Mesenteric fat pad (tissue), 1 donor: ENCODE measurements at regions not wholly inside any gene's neighbourhood (a gene's known extent, or its start where the extent isn't known, plus 50 kb on each side); places are given as distances from the start of the nearest gene placed in this dataset.

Experiments used
- DNase-seq: peaks from one replicate; pipeline ENCODE4 v3.0.0-alpha.2; 2020; ENCODE audit warnings: low spot score
- donor health status: DM: yes; HTN: yes; CAD: no.

DNA sequence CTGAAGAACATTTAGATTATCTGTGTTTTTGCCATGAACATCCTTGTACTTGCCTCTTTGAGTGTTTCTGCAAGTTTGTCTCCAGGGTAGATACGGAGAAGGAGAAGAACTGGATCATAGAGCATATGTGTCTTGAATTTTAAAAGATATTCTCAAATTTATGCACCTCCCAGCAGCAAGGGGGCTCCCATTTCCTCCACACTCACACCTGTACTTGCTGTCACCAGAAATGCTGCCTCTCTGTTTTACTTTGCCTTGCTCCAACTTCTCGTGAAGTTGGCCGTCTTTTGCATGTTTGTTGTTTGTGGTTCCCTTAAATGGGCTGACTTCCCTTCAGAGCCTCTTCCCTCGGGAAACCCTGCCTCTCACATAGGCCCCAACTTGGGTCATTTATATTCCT is 171.0 kb downstream of the TFAP2C start:
- DNase-seq = no peak

DNA sequence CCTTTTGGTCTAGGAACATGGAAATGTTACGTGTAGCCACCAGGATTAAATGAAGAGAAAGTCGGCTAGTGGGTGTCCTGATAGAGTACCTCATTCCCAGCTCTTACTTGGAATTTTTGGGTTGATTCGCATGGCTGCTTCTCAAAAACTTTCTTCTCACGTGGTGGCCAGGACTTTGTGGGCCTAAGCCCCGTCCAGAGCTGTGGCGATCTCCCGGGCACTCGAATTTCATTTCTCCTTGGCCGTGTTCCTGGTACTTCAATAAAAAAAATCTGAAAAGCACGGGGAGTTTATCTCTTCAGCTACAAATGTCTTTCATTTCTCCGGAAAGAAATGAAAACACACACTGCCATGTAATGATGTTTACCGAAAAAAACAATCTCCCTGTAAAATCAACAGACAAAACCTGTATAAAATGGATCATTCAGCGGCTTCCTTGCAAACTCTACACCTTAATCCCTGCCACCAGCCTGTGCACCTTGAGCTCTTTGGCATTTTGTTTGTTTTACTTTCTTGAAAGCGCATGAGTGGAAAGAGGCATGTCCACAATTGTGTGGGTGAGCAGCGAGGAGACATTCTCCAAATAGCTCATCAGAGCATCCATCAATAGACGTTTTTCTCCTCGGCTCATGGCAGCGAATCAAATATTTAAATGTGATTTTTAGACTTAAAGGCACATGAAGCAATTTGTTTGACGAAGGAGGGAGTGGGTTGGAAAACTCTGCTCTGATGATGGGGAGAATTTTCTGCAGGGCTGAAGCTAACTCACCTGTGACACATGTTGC is 173.1 kb downstream of the TFAP2C start:
- DNase-seq = no peak

DNA sequence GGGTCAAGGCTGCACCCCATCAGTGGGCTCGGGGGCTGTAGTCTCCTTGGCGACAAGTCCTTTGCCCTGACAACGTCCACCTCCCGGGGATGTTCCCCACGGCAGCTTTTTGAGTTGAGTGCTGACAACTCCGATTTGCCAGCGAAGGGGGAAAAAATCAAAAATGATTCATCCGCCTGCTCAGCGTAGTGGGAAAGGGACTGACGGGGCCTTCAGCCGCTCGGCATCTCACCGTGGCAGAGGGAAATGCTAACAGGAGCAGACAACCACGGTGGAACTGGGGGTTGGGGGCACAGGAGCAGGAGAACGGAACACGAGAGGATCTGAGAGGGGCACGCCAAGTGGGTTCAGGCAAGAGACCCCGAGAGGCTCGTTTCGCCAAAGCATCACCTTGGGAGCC is 173.7 kb downstream of the TFAP2C start:
- no peak for DNase-seq

DNA sequence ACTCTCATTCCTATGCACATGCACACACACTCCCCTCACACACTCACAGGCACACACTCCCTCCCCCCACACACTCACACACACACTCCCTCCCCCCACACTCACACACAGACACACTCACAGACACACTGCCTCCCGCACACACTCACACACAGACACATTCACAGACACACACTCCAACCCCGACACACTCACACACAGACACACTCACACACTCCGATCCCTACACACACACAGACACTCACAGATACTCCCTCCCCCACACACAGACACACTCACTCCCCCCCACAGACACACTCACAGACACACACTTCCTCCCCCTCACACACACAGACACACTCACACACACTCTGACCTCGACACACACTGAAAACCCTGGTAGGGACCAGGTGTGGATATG is 176.2 kb downstream of the TFAP2C start:
- no peak for DNase-seq

DNA sequence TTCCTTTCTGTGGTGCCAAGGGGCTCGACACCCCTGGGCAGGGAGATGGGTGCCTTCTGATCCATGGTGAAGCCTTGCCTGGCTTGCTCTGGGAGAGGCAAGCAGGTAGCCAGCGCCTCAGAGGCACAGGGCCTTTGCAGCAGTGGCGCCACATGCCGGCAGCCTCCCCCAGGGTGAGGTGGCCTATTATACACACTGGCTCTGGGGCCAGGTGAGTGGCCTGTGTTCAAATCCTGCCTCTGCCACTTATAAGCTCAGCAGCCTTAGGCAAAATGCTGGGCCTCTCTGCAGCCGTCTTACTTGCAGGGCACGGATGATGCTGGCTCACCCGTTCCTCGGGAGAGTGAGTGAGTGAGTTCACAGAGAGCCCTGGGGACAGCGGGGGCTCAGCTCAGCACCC is 176.9 kb downstream of the TFAP2C start:
- no peak for DNase-seq

DNA sequence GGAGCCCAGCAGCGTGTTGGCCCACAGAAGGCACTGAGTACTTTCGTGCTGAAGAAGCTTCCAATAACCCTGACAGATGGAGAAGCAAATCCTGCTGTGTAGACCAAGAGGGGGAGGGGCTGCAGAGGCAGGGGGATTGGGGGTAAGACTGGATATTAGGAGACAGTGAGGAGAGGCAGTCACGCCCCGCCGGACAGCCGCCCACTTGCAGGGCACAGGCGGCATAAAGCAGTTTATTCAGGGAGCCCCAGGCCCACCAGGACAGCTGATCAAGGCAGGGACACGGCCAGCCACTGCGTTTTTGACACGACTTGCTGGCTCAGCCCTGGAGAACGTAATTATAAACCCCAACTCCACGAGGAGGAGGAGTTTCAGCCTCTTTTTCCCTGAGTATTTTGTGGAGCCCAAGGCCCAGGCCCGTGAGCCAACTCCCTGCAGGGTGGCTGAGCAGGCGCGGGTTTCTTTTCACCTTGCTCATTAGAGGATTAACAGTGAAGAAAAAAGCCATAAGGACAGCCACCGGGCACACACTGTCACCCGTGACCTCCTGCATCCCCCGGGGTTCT is 177.9 kb downstream of the TFAP2C start:
- DNase-seq = no peak

DNA sequence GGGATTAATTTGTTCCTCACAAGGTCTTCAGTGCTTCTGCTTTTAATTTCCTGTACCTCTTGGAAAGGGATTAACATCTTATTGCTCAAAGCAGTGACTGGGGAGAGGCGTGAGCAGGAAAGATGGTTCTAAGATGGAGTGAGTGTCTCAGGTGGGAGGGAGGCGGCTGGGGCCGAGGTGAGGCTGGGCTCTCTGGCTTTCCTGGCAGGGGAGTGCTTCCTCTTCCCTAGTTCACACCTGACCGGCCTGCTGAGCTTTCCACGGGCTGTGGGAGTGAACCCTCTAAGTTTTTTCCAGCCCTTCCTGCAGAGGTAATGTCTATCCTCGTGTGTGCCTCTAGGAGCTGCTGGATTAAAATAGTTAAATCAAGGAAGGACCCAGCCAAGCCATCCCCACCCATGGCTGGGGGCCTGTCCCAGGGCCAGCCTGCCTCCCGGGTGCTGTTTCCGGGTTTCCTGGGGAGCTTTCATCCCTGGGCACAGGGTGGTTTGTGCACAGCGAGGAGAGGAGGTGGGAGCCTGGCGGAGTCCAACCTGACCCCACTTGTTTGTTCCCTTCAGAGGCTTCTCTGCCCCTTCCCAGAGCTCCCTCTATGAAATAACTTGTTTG is 179.1 kb downstream of the TFAP2C start:
- no peak for DNase-seq

DNA sequence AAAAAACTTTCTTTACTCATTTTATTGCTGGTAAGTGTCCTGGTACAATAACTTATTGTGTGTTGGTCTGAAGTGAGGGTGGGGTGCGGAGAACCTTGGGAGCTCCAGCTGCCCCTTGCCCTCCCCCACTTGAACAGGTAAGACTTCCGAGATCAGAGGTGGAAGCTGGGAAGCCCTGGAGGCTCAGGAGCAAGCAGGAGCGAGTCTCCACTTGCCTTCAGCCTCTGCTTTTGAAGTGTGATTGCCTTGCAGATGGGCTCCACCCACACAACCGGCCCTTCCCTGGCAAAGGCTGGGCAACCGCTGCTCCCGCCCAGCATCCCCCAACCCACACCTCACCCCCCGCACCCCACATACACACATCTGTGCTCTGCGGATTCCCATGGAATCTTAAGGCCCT is 179.6 kb downstream of the TFAP2C start:
- DNase-seq = no peak

DNA sequence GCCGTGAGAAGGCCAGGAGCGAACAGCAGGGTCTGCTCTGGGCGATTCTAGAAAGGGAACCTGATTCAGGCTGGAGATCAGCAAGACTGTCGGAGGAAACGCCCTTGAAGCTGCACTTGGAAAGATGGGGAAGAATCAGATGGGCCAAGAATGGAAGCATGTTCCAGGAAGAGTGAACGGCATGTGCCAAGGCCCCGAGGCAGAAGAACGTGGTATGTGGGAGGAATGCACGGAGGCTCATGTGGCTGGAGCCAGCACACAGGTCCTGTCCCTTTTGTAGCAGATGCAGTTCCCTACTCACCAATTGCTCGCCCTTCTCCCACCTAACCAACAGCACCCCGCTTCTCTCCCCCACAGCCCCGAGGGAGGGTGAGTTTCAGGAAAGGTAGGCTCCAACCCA is 180.6 kb downstream of the TFAP2C start:
- DNase-seq = no peak

DNA sequence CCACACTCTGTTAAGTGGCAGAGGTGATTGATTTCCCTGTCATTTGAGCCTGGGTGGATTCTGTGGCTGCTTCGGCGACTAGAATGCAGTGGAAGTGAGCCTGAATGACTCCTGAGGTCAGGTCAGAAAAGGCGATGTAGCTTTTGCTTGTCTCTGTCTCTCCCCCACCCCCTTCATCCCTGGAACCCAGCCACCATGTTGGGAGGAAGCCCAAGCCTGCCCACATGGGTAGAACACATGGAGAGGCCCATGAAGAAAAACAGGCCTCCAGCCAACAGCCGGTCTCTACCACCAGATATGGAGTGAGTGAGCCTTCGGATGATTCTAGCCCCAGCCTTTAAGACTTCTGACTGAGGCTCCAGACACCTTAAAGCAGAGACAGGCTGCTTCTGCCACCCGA is 181.0 kb downstream of the TFAP2C start:
- no peak for DNase-seq

DNA sequence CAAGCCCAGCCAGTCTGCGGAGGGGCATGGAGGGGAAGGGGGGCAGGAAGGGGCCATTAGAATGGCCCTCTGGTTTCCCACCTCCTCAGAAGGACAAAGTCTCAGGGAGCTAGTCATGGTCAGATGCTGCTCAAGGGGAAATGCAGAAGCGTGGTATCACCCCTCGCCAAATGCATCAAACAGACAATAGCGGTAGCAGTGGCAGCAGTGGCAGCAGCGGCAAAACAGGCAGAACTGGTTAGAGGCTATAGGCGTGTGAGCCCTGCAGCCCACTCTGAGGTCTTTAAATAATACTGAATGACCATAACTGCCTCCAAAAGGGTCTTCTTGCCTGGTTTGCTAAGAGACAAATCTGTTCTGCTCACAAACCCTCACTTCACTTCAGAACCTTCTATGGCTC is 186.7 kb downstream of the TFAP2C start:
- no peak for DNase-seq

DNA sequence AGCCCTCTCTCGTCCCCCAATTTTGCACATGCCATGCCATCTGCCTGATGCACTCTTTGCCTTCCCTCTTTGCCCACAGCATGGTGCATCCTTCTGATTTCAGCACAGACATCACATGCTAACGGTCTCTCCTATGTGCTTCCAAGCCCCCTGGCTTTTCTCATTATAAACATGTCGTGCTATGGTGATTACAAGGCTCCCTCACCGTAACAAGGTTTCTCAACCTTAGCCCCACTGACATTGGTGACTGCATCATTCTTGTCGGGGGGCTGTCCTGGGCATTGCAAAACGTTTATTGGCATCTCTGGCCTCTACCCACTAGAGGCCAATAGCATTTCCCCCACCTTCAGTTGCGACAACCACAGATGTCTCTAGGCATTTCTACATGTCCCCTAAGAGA is 187.2 kb downstream of the TFAP2C start:
- DNase-seq = no peak

DNA sequence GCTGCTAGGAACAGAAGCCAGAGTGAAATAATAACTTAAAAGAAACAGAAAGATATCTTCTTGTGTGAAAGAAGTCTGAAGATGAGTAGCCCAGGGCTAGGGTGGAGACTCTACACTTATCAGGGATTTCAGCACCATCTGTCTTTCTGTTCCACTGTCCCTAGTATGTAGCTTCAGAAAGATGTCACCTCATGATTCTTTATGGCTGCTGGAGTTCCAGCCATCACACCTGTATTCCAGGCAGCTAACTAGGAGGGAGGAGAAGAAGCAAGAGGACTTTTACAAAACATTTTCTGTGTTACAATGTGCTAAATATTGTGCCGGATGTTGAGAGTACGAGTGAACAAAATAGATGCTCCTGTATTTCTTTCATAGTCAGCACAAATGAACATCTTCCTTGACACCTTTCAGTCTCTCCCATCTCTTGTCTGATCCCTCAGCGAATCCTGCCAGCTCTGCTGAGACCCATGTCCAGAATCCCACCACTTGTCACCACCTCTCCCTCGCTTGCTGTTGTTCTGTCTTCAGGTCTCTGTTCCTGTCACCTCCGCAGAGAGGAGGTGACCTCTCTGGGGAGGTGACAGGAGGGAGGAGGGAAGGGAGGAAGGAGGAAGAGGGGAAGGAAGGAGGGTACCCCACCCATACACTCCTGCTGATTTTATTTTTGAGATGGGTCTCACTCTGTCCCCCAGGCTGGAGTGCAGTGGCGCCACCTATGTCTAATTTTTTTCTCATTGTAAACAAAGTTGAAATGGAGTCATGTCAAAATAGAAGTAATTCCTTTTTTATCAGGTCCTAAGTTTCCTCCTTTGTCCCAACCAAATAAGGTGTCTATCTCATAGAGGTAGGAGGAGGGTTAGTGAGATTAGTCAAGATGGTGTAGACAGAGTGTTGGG is 188.9 kb downstream of the TFAP2C start:
- DNase-seq = no peak

DNA sequence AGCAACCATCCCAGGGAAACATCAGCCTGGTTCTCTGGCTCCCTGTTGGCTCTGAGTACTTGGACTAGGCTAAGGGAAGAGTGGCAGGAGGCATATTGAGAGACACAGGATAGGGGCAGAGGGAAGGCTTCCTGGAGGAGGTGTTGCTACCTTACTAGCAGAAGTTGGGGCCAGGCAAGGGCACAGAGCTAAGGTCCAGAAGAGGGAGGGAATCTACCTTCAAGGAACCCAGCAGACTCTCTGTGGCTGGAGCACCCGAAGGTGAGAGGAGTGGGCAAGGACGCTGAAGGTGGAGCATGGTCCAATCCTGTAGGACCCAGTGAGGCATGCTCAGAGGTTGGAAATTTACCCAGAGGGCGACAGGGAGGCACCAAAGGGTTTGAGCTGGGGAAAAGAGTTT is 191.9 kb downstream of the TFAP2C start:
- no peak for DNase-seq

DNA sequence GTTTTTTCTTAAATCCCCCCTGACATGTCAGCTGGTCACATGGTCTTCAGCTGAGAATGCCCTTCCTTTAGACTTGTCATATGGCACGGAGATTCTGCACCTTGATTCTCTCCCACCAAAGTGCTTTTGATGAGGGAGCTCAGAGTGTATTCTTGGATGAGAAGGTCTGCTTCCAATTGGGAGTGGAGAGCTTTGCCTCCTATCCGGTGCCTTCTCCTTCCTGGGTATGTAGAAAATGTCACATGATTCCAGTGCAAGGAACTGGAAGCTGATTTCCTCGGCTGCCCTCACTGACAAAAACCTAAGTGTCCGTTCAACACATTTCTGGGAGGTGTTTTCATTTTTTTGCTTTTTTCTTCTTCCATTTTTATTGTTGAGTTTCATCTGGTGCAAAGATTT is 197.2 kb downstream of the TFAP2C start:
- no peak for DNase-seq

DNA sequence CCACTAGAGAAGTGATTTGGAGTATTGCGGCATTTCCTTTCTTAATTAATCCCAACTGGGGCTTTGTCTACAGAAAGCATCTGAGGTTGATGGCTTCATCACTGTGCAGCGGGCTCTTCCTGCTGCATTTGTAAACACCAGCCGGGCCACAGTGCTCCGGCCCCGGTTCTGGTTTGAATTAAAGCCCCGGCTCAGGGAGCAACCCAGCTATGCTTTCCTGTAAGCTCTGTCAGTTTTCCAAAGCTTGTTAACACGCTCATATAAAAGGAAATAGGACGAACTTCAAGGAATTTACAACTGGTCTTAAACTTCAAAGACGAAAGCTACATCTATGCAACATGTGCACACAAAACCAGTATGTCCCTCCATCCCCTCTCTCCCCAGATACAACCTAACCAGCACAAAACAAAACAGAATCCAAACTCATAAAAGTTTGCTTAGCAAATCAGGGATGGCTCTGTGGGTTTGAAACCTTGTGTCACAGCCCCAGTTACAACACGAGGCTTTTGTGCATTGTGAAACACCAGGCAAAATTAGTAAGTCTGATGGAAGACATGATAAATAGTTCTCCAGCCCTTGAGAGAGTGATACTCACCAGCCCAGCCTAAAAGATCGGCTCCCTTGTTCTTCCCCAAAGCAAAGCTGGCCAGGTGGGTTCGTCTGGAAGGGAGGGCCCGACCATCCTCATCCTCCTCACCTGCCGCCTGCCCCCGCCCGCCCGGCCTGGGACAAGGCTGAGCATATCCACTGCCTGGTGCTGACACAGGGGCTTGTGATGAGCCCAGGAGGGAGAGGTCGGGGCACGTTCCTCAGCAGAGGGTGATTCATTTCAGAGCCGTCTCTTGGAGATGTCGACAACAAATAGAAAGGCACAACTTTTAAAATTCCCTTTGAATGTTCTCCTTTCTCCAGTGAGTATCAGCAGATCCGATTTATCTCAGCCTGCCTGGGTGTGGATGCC is 197.9 kb downstream of the TFAP2C start:
- no peak for DNase-seq

DNA sequence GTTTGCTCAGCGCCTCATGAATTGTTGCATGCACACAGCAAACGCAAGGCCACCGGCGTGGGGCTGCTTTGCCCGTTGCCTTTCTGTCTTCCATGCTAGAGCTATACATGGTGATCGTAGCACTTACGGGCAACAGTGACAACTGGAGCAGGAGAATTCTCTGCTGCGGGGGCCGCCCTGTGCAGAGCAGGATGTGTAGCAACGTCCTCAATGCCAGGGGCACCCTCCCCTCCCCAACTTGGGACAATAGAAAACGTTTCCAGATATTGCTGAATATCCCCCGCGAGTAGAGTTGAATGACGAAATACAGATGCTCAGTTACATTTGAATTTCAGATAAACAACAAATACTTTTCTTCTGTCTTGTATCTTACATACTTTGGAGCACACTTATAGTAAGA is 198.7 kb downstream of the TFAP2C start:
- DNase-seq = no peak

DNA sequence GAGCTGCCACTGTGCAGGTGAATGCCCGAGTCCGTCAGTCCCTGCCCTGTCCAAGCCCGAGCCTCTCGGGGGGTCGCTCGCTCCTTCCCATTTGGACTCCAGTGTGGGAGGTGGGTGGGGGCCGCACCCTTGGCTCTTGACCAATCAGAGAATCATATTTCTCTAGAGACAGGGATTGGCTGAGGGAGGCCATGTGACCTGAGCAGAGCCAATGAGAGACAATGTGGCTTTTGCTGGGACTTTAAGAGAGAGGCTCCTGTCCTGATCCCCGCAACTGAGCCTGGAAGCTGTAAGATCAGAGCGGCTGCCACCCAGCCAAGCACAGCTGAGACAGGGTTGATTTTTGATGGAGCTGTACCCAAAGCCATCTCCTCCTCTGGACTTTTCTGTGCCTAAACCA is 199.3 kb downstream of the TFAP2C start:
- no peak for DNase-seq

DNA sequence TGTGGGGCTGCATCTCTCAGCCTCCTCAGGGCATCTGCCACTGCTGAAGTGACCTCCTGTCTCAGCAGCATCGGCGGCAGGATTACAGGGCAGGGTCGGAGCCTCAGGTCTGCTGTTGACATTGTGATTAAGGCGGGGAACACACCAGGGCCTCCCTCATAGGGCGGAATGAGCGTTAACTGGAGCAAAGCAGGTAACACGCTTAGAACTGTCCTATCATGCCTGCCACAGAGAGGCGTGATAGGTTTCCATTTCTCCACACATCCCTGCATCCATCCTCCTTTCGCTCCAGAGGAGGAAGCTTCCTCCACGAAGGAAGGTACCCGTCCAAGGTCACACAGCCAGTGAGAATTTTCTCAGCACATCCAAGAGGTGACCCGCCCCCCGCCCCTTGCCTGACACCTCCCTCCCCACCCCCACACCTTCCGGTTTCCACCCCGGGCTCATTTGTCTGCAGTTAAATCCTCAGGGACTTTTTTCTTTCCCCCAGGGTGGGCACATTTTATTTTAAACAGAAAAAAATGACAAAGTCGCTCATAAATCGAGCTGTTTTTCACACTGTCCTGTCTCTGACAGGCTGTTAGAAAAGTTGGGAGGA is 200.8 kb downstream of the TFAP2C start:
- DNase-seq = no peak

DNA sequence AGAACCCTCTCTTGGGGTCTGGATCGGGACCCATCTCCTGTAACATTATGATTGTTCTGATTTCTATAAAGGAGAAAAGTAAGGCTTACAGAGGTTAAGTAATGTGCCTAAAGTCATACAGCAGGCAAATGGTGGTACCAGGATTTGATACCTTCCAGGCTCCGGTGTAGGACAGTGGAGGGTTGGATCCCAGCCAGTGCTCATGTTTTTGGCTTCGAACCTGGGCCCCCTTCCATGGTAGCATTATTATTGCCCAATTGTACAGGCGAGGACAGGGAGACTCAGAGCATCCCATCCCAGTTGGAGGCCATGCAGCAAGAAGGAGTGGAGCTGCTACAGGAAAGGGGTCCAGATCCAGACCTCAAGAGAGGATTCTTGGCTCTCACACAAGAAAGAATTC is 202.7 kb downstream of the TFAP2C start:
- DNase-seq = no peak
